ENCODE measurements at regions not wholly inside any gene's neighbourhood (a gene's known extent, or its start where the extent isn't known, plus 50 kb on each side); places are given as distances from the start of the nearest gene placed in this dataset.

- TF ChIP-seq POLR2A (IDR thresholded peaks at IDR 0.05; ENCODE audit: low read length) (no peak), GATA1 (IDR thresholded peaks at IDR 0.05; ENCODE audit: low read depth, low read length) (no peak)
These were observed 117.6 kb upstream of the ARRDC3 start for GRCh38 chr5:91500758-91501157.
